K562 (cell line): ENCODE measurements at regions not wholly inside any gene's neighbourhood (a gene's known extent, or its start where the extent isn't known, plus 50 kb on each side); places are given as distances from the start of the nearest gene placed in this dataset.

Experiments
- ATAC-seq: fragments of 200-7000 bp; cut with Tn5 transposase; 3 replicates; pipeline ENCODE4 v1.9.1; 2020; ENCODE audit warnings: moderate library complexity
- BruUV-seq: library from RNA; stranded (reverse); fragments of 400-500 nt; replicated peaks from 2 replicates; lab custom pipeline; 2021; lab: Mats Ljungman, UMichigan
- CTCF ChIA-PET: fragments of 300-600 bp; formaldehyde crosslinking; extraction: SDS; loops from one replicate; lab custom pipeline; 2021; ENCODE audit warnings: low intra/inter-chr PET ratio; lab: Yijun Ruan, JAX
- POLR2A ChIA-PET: fragments of 300-600, 350-650 bp; sonication (Branson Sonifier 250); formaldehyde crosslinking; extraction: SDS; loops from one replicate; lab custom pipeline; 2021; ENCODE audit warnings: antibody characterized with exemption, inconsistent platforms; lab: Yijun Ruan, JAX
- DNase-seq, 4 experiments: peaks; one replicate each; pipeline versions ENCODE4 v3.0.0 to v3.0.0-alpha.2; 2011 to 2018; ENCODE audit warnings: low spot score in 3 of 4, mixed read lengths in 3 of 4; ENCODE audit errors: extremely low read depth in 1 of 4
- FAIRE-seq: peaks from 2 replicates; lab custom pipeline; 2011; peaks lifted over from hg19 to GRCh38; lab: Jason Lieb, UNC
- H2AFZ ChIP-seq: 2 replicates; pipeline ENCODE4 v1.6.0; 2011; ENCODE audit warnings: low read depth, low read length, control low read depth, inconsistent platforms
- H3K27ac ChIP-seq: fragments of 200-600 bp; 3 replicates; pipeline ENCODE4 v1.8.0; 2011; ENCODE audit warnings: low read depth, mild to moderate bottlenecking, control low read depth, inconsistent platforms, low read length, moderate library complexity, mixed read lengths; ENCODE audit errors: extremely low read depth
- H3K27me3 ChIP-seq, 2 experiments: fragments of 300-600 bp in 1 of 2; 2 replicates in 1 of 2; 3 replicates in 1 of 2; pipeline versions ENCODE4 v1.6.0 to v1.8.0; 2011; ENCODE audit warnings: inconsistent platforms in 2 of 2, low read length in 2 of 2, mild to moderate bottlenecking in 1 of 2, mixed read lengths in 1 of 2, moderate library complexity in 1 of 2; ENCODE audit not compliant: control insufficient read depth in 2 of 2, insufficient read depth in 2 of 2
- H3K36me3 ChIP-seq: fragments of 300-600 bp; 3 replicates; pipeline ENCODE4 v1.8.0; 2011; ENCODE audit warnings: mild to moderate bottlenecking, low read length, inconsistent platforms; ENCODE audit not compliant: control insufficient read depth, insufficient read depth
- H3K4me1 ChIP-seq, 2 experiments: fragments of 200-600 bp in 1 of 2; replicated peaks in 1 of 2; 2 replicates in 1 of 2; 3 replicates in 1 of 2; pipeline versions ENCODE4 v1.5.1 to v1.8.0; 2011; ENCODE audit warnings: inconsistent platforms in 2 of 2, low read length in 2 of 2, mild to moderate bottlenecking in 1 of 2, mixed read lengths in 1 of 2, moderate library complexity in 1 of 2; ENCODE audit not compliant: control insufficient read depth in 2 of 2, insufficient read depth in 2 of 2
- H3K4me2 ChIP-seq: 2 replicates; pipeline ENCODE4 v1.6.1; 2011; ENCODE audit warnings: low read length, control low read depth, inconsistent platforms, mixed read lengths; ENCODE audit not compliant: insufficient read depth
- H3K4me3 ChIP-seq: fragments of 200-600 bp; sonication (generic), shearing (Covaris generic); 2 replicates; pipeline ENCODE4 v1.5.1; 2016; ENCODE audit warnings: control low read depth, inconsistent platforms
- H3K79me2 ChIP-seq: fragments of 200-600 bp; 3 replicates; pipeline ENCODE4 v1.8.0; 2011; ENCODE audit warnings: low read length, inconsistent platforms; ENCODE audit not compliant: control insufficient read depth, insufficient read depth
- H3K9ac ChIP-seq, 2 experiments: 2 replicates each; pipeline versions ENCODE4 v1.6.0 to v1.6.1; 2011; ENCODE audit warnings: low read depth in 2 of 2, low read length in 2 of 2, control low read depth in 1 of 2, inconsistent platforms in 1 of 2, mild to moderate bottlenecking in 1 of 2, mixed read lengths in 1 of 2; ENCODE audit not compliant: insufficient read depth in 1 of 2
- H3K9me1 ChIP-seq: one replicate; pipeline ENCODE4 v1.6.0; 2011; ENCODE audit warnings: inconsistent platforms, mild to moderate bottlenecking, low read length, moderate library complexity; ENCODE audit not compliant: control insufficient read depth, insufficient read depth
- H3K9me3 ChIP-seq: replicated peaks from 2 replicates; pipeline ENCODE4 v1.5.1; 2011; ENCODE audit warnings: low read depth, low read length, inconsistent platforms; ENCODE audit not compliant: control insufficient read depth, insufficient read depth
- H4K20me1 ChIP-seq: replicated peaks from 2 replicates; pipeline ENCODE4 v1.6.1; 2011; ENCODE audit warnings: low read length, inconsistent platforms, mixed read lengths; ENCODE audit not compliant: control insufficient read depth, insufficient read depth
- ADNP ChIP-seq: fragments of 200-800 bp; sonication (Bioruptor generic); IDR thresholded peaks from 2 replicates; pipeline ENCODE4 v1.6.1; 2016; ENCODE audit warnings: missing genetic modification characterization, missing compliant biosample characterization
- ARID2 ChIP-seq: fragments of 450-650 bp; IDR thresholded peaks from 2 replicates; pipeline ENCODE4 v1.6.1; 2017; ENCODE audit warnings: antibody characterized with exemption, mild to moderate bottlenecking
- ATF1 ChIP-seq, 2 experiments: fragments of 450-650 bp in 1 of 2; IDR thresholded peaks; 2 replicates each; pipeline ENCODE4 v1.6.1; 2016; ENCODE audit warnings: missing compliant biosample characterization in 1 of 2, missing genetic modification characterization in 1 of 2
- BHLHE40 ChIP-seq: IDR thresholded peaks from 2 replicates; pipeline ENCODE4 v1.6.1; 2011; ENCODE audit warnings: low read length, improper control_type of control experiment
- CREB1 ChIP-seq, 2 experiments: sonication (generic) in 1 of 2; formaldehyde crosslinking in 1 of 2; IDR thresholded peaks; 2 replicates each; pipeline versions ENCODE4 v1.6.1 to v1.8.0; 2012 to 2022; ENCODE audit warnings: inconsistent platforms in 1 of 2, mild to moderate bottlenecking in 1 of 2, missing genetic modification reagents in 1 of 2, moderate library complexity in 1 of 2
- DIDO1 ChIP-seq: fragments of 450-650 bp; IDR thresholded peaks from 2 replicates; pipeline ENCODE4 v1.6.1; 2016; ENCODE audit warnings: low read depth, missing biosample characterization, missing genetic modification characterization
- GTF2A2 ChIP-seq: IDR thresholded peaks from 2 replicates; pipeline ENCODE4 v1.6.1; 2016; ENCODE audit warnings: mild to moderate bottlenecking, missing genetic modification characterization, missing compliant biosample characterization
- KAT7 ChIP-seq: sonication (generic); formaldehyde crosslinking; IDR thresholded peaks from 2 replicates; pipeline ENCODE4 v1.8.0; 2022; ENCODE audit warnings: missing genetic modification reagents, mild to moderate bottlenecking, borderline replicate concordance
- RBBP5 ChIP-seq: fragments of 200-600 bp; sonication (generic); IDR thresholded peaks from 2 replicates; pipeline ENCODE4 v1.6.1; 2012; ENCODE audit warnings: borderline replicate concordance, mild to moderate bottlenecking, low read length, control low read depth, inconsistent platforms; ENCODE audit not compliant: insufficient read depth, poor library complexity, severe bottlenecking
- ZNF184 ChIP-seq: sonication (generic); formaldehyde crosslinking; IDR thresholded peaks from 2 replicates; pipeline ENCODE4 v1.5.0; 2020; ENCODE audit warnings: missing genetic modification reagents
- ZNF551 ChIP-seq: fragments of 250-450 bp; sonication (Bioruptor Pico); IDR thresholded peaks from 2 replicates; pipeline ENCODE4 v1.5.0; 2021; ENCODE audit warnings: mild to moderate bottlenecking, moderate library complexity
- WGBS: fragments of 100-300 bp; shearing (Covaris generic); methylation state at CpG from one replicate; pipeline ENCODE4 v1.1.6; 2016; ENCODE audit warnings: low coverage, mixed read lengths; ENCODE audit not compliant: insufficient coverage; ENCODE audit errors: missing lambda C conversion rate; 5-methylcytosine and 5-hydroxymethylcytosine counted together
- in situ Hi-C: fragments of 300-500 bp; cut with MboI; formaldehyde crosslinking; loops from 4 replicates; pipeline ENCODE4 v1.15.0; 2018; ENCODE audit warnings: inconsistent platforms, mixed read lengths
- intact Hi-C: fragments of 100-400 bp; cut with micrococcal nuclease; formaldehyde crosslinking; loops from 2 replicates; pipeline ENCODE4 v1.14.2; 2022

GRCh38 chr4:114229706-114230105, 250.3 kb upstream of the ARSJ start:
- in situ Hi-C loops = no loop called here
- H3K9me3 ChIP-seq = no peaks in the 10 kb centered on the region
- H4K20me1 ChIP-seq = no peaks in the 10 kb centered on the region
- H3K4me3 ChIP-seq = no peak overlapping the region
- H3K27ac ChIP-seq = no peak overlapping the region
- no peaks in the 10 kb centered on the region for H3K79me2 ChIP-seq
- no peaks in the 10 kb centered on the region for H3K4me1 ChIP-seq
- H3K9ac ChIP-seq = no peak overlapping the region
- DNase-seq = no peak
- no peak overlapping the region for H3K4me2 ChIP-seq
- H3K27me3 ChIP-seq = no peaks in the 10 kb centered on the region
- POLR2A ChIA-PET = no interaction called here
- TF ChIP-seq GTF2A2 (tag) (no peak), KAT7 (no peak), ADNP (no peak), CREB1 (IDR thresholded peaks at IDR 0.05) (no peak), CREB1 (CRISPR knock-in tag; IDR thresholded peaks at IDR 0.05) (no peak), ARID2 (no peak), DIDO1 (tag) (no peak), BHLHE40 (no peak), ATF1 (CRISPR knock-in tag; IDR thresholded peaks at IDR 0.05) (no peak), ATF1 (tag; IDR thresholded peaks at IDR 0.05) (no peak), ZNF551 (CRISPR knock-in tag) (no peak), RBBP5 (no peak), ZNF184 (CRISPR knock-in tag) (no peak)
- TF ChIP-seq, all 486 proteins: peak for 0
- ATAC-seq (no peak), FAIRE-seq (no peak)
- Histone ChIP-seq H3K36me3 (no peaks in the 10 kb centered on the region), H2AFZ (no peak overlapping the region), H3K9me1 (no peaks in the 10 kb centered on the region)
- CTCF ChIA-PET = no interaction called here
- BruUV-seq = no TSS peak
- 0% methylated on average over 3 of the region's 3 CpGs for WGBS
- intact Hi-C loops = loop anchor here (10.0 kb wide), 1 partner anchor 145 kb away; no protein-coding TSS in a partner anchor
